T-helper 1 cell treated with Interleukin-12 subunit alpha and Interleukin-12 subunit beta and Interleukin-4 antibody, amounts not matched to agents 30 ng/mL and 1 ng/mL, for 36 hours (primary cell): ENCODE measurements at regions not wholly inside any gene's neighbourhood (a gene's known extent, or its start where the extent isn't known, plus 50 kb on each side); places are given as distances from the start of the nearest gene placed in this dataset.

Experiments
- intact Hi-C: fragments of 100-400 bp; cut with micrococcal nuclease; formaldehyde crosslinking; loops from one replicate; pipeline ENCODE4 v1.15.1; 2024

- intact Hi-C loops, result no loop called here
Observed at GRCh38 chr6:145318952-145319351, 416.4 kb downstream of the EPM2A start.

GRCh38 chr6:145319605-145320004, 415.7 kb downstream of the EPM2A start:
- intact Hi-C loops, result no loop called here

- intact Hi-C loops, result no loop called here
Observed at GRCh38 chr6:145323646-145324045, 411.7 kb downstream of the EPM2A start.

- intact Hi-C loops, result no loop called here
Observed at GRCh38 chr6:145327586-145327985, 407.7 kb downstream of the EPM2A start.

GRCh38 chr6:145329257-145329656, 406.1 kb downstream of the EPM2A start:
- intact Hi-C loops, result no loop called here

GRCh38 chr6:145331066-145331465, 404.3 kb downstream of the EPM2A start:
- intact Hi-C loops, result no loop called here

GRCh38 chr6:145332011-145332410, 403.3 kb downstream of the EPM2A start:
- intact Hi-C loops, result no loop called here

GRCh38 chr6:145336119-145336518, 399.2 kb downstream of the EPM2A start:
- intact Hi-C loops, result no loop called here

GRCh38 chr6:145339089-145339488, 396.2 kb downstream of the EPM2A start:
- intact Hi-C loops, result no loop called here

GRCh38 chr6:145340256-145340655, 395.1 kb downstream of the EPM2A start:
- intact Hi-C loops, result no loop called here

GRCh38 chr6:145345094-145345493, 390.2 kb downstream of the EPM2A start:
- intact Hi-C loops, result no loop called here

GRCh38 chr6:145347216-145347615, 388.1 kb downstream of the EPM2A start:
- intact Hi-C loops, result no loop called here

- intact Hi-C loops, result no loop called here
Observed at GRCh38 chr6:145349950-145350510, 385.3 kb downstream of the EPM2A start.

- intact Hi-C loops, result no loop called here
Observed at GRCh38 chr6:145350928-145351327, 384.4 kb downstream of the EPM2A start.

- intact Hi-C loops, result no loop called here
Observed at GRCh38 chr6:145352382-145353080, 382.8 kb downstream of the EPM2A start.

GRCh38 chr6:145360865-145361264, 374.5 kb downstream of the EPM2A start:
- intact Hi-C loops, result no loop called here

GRCh38 chr6:145367149-145367548, 368.2 kb downstream of the EPM2A start:
- intact Hi-C loops, result no loop called here

GRCh38 chr6:145368075-145368474, 367.2 kb downstream of the EPM2A start:
- intact Hi-C loops, result no loop called here

GRCh38 chr6:145370559-145370958, 364.8 kb downstream of the EPM2A start:
- intact Hi-C loops, result no loop called here

- intact Hi-C loops, result no loop called here
Observed at GRCh38 chr6:145372671-145373151, 362.6 kb downstream of the EPM2A start.

GRCh38 chr6:145373826-145374225, 361.5 kb downstream of the EPM2A start:
- intact Hi-C loops, result no loop called here

GRCh38 chr6:145374570-145374969, 360.8 kb downstream of the EPM2A start:
- intact Hi-C loops, result no loop called here

GRCh38 chr6:145375502-145375901, 359.8 kb downstream of the EPM2A start:
- intact Hi-C loops, result no loop called here
